ENCODE measurements at regions not wholly inside any gene's neighbourhood (a gene's known extent, or its start where the extent isn't known, plus 50 kb on each side); places are given as distances from the start of the nearest gene placed in this dataset.

- DNase-seq (ENCODE audit: low read depth, low spot score) = no peak
- ChIA-PET POLR2A (no interaction called here), CTCF (interaction anchor here (0.6 to 1.0 kb wide), 2 partner anchors 13 to 130 kb away, joined by 3 read pairs; no protein-coding TSS in a partner anchor)
- no peak for TF ChIP-seq CTCF (IDR thresholded peaks at IDR 0.05; ENCODE audit: insufficient read depth, low read length, missing control alignments)
- no peak overlapping the region for H3K4me3 ChIP-seq (ENCODE audit: low read depth, low read length)
These were observed 58.0 kb upstream of the JAK2 start for GRCh38 chr9:4927043-4927471.

GRCh38 chr9:4927701-4928100 lies 57.4 kb upstream of the JAK2 start:
- TF ChIP-seq CTCF (IDR thresholded peaks at IDR 0.05; ENCODE audit: insufficient read depth, low read length, missing control alignments) = no peak
- POLR2A ChIA-PET = no interaction called here
- no peak for DNase-seq (ENCODE audit: low read depth, low spot score)
- CTCF ChIA-PET = no interaction called here
- no peak overlapping the region for H3K4me3 ChIP-seq (ENCODE audit: low read depth, low read length)

- no peak for DNase-seq (ENCODE audit: low read depth, low spot score)
- ChIA-PET POLR2A (no interaction called here), CTCF (no interaction called here)
- TF ChIP-seq CTCF (IDR thresholded peaks at IDR 0.05; ENCODE audit: insufficient read depth, low read length, missing control alignments) = no peak
- no peak overlapping the region for H3K4me3 ChIP-seq (ENCODE audit: low read depth, low read length)
These were observed 55.2 kb upstream of the JAK2 start for GRCh38 chr9:4929917-4930316.

- CTCF ChIA-PET = interaction anchor here (0.7 to 0.9 kb wide), 2 partner anchors 8 to 53 kb away, joined by 3 read pairs; partner anchors contain the start of gene JAK2
- TF ChIP-seq CTCF (IDR thresholded peaks at IDR 0.05; ENCODE audit: insufficient read depth, low read length, missing control alignments) = no peak
- POLR2A ChIA-PET = no interaction called here
- H3K4me3 ChIP-seq (ENCODE audit: low read depth, low read length) = no peak overlapping the region
- DNase-seq (ENCODE audit: low read depth, low spot score) = no peak
These were observed 52.4 kb upstream of the JAK2 start for GRCh38 chr9:4932681-4933080.

GRCh38 chr9:4933177-4933576 lies 51.9 kb upstream of the JAK2 start:
- ChIA-PET POLR2A (no interaction called here), CTCF (interaction anchor here (0.7 to 0.9 kb wide), 2 partner anchors 9 to 52 kb away, joined by 3 read pairs; partner anchors contain the start of gene JAK2)
- no peak for TF ChIP-seq CTCF (IDR thresholded peaks at IDR 0.05; ENCODE audit: insufficient read depth, low read length, missing control alignments)
- H3K4me3 ChIP-seq (ENCODE audit: low read depth, low read length) = no peak overlapping the region
- no peak for DNase-seq (ENCODE audit: low read depth, low spot score)

- no peak overlapping the region for H3K4me3 ChIP-seq (ENCODE audit: low read depth, low read length)
- ChIA-PET CTCF (no interaction called here), POLR2A (no interaction called here)
- DNase-seq (ENCODE audit: low read depth, low spot score) = no peak
- no peak for TF ChIP-seq CTCF (IDR thresholded peaks at IDR 0.05; ENCODE audit: insufficient read depth, low read length, missing control alignments)
These were observed 51.2 kb upstream of the JAK2 start for GRCh38 chr9:4933861-4934260.
